ENCODE measurements at regions not wholly inside any gene's neighbourhood (a gene's known extent, or its start where the extent isn't known, plus 50 kb on each side); places are given as distances from the start of the nearest gene placed in this dataset.

- no peak for TF ChIP-seq TEAD4 (IDR thresholded peaks at IDR 0.05)
- TF ChIP-seq USF1 (IDR thresholded peaks at IDR 0.05): no peak
- no peak for TF ChIP-seq ZBTB7A (IDR thresholded peaks at IDR 0.05; ENCODE audit: low read depth)
- no peak for TF ChIP-seq EP300 (IDR thresholded peaks at IDR 0.05; ENCODE audit: borderline replicate concordance)
- TF ChIP-seq TAF1 (IDR thresholded peaks at IDR 0.05; ENCODE audit: low read depth): no peak
- TF ChIP-seq REST (IDR thresholded peaks at IDR 0.05; ENCODE audit: low read depth): no peak
- no peak for TF ChIP-seq EGR1 (IDR thresholded peaks at IDR 0.05)
- TF ChIP-seq TCF12 (IDR thresholded peaks at IDR 0.05; ENCODE audit: low read depth): no peak
- no peak for TF ChIP-seq RAD21 (IDR thresholded peaks at IDR 0.05; ENCODE audit: low read depth)
- no peak for TF ChIP-seq CEBPB (IDR thresholded peaks at IDR 0.05)
- TF ChIP-seq YY1 (IDR thresholded peaks at IDR 0.05; ENCODE audit: low read depth): no peak
- no peak for TF ChIP-seq CREB1 (IDR thresholded peaks at IDR 0.05; ENCODE audit: low read depth)
- TF ChIP-seq FOXM1 (IDR thresholded peaks at IDR 0.05; ENCODE audit: borderline replicate concordance, low read depth): no peak
- no peak for TF ChIP-seq MAX (IDR thresholded peaks at IDR 0.05)
Observed at GRCh38 chr12:14214495-14214894, 151.0 kb upstream of the ATF7IP start.

GRCh38 chr12:14216405-14217294, 148.8 kb upstream of the ATF7IP start:
- TF ChIP-seq EP300 (IDR thresholded peaks at IDR 0.05; ENCODE audit: borderline replicate concordance) (no peak), TEAD4 (IDR thresholded peaks at IDR 0.05) (no peak), MAX (IDR thresholded peaks at IDR 0.05) (no peak; the same call in 1 of the 2 replicates), TCF12 (IDR thresholded peaks at IDR 0.05; ENCODE audit: low read depth) (no peak), YY1 (IDR thresholded peaks at IDR 0.05; ENCODE audit: low read depth) (no peak), ZBTB7A (IDR thresholded peaks at IDR 0.05; ENCODE audit: low read depth) (no peak), CEBPB (IDR thresholded peaks at IDR 0.05) (no peak), NFIC (IDR thresholded peaks at IDR 0.05) (no peak)

GRCh38 chr12:14219156-14219555, 146.3 kb upstream of the ATF7IP start:
- TF ChIP-seq EGR1 (IDR thresholded peaks at IDR 0.05): no peak
- TF ChIP-seq CEBPB (IDR thresholded peaks at IDR 0.05): no peak

GRCh38 chr12:14225064-14225463, 140.4 kb upstream of the ATF7IP start:
- no peak for TF ChIP-seq USF1 (IDR thresholded peaks at IDR 0.05)

- TF ChIP-seq ZBTB7A (IDR thresholded peaks at IDR 0.05; ENCODE audit: low read depth) (no peak), REST (IDR thresholded peaks at IDR 0.05; ENCODE audit: low read depth) (no peak), RAD21 (IDR thresholded peaks at IDR 0.05; ENCODE audit: low read depth) (peak; percentile 85), TAF1 (IDR thresholded peaks at IDR 0.05; ENCODE audit: low read depth) (no peak)
Observed at GRCh38 chr12:14238221-14238792, 127.2 kb upstream of the ATF7IP start.

GRCh38 chr12:14239350-14239934, 126.0 kb upstream of the ATF7IP start:
- no peak for TF ChIP-seq EGR1 (IDR thresholded peaks at IDR 0.05)
- TF ChIP-seq ZBTB7A (IDR thresholded peaks at IDR 0.05; ENCODE audit: low read depth): no peak
- TF ChIP-seq CREB1 (IDR thresholded peaks at IDR 0.05; ENCODE audit: low read depth): no peak
- no peak for TF ChIP-seq REST (IDR thresholded peaks at IDR 0.05; ENCODE audit: low read depth)
- TF ChIP-seq NFIC (IDR thresholded peaks at IDR 0.05): no peak
- no peak for TF ChIP-seq USF1 (IDR thresholded peaks at IDR 0.05)
- TF ChIP-seq CEBPB (IDR thresholded peaks at IDR 0.05): peak; percentile 85
- TF ChIP-seq TAF1 (IDR thresholded peaks at IDR 0.05; ENCODE audit: low read depth): no peak
- no peak for TF ChIP-seq FOXM1 (IDR thresholded peaks at IDR 0.05; ENCODE audit: borderline replicate concordance, low read depth)
- no peak for TF ChIP-seq TCF12 (IDR thresholded peaks at IDR 0.05; ENCODE audit: low read depth)
- TF ChIP-seq YY1 (IDR thresholded peaks at IDR 0.05; ENCODE audit: low read depth): no peak
- TF ChIP-seq RAD21 (IDR thresholded peaks at IDR 0.05; ENCODE audit: low read depth): peak; percentile 33
- no peak for TF ChIP-seq EP300 (IDR thresholded peaks at IDR 0.05; ENCODE audit: borderline replicate concordance)

Data from Ishikawa (cell line).